ENCODE measurements at regions not wholly inside any gene's neighbourhood (a gene's known extent, or its start where the extent isn't known, plus 50 kb on each side); places are given as distances from the start of the nearest gene placed in this dataset.

GRCh38 chr5:54602475-54602874 lies 84.9 kb downstream of the SNX18 start:
- no peak for DNase-seq

- DNase-seq = no peak
These were observed 84.1 kb downstream of the SNX18 start for GRCh38 chr5:54601411-54602230.

All from hindlimb muscle (tissue), 1 donor.